ENCODE measurements at regions not wholly inside any gene's neighbourhood (a gene's known extent, or its start where the extent isn't known, plus 50 kb on each side); places are given as distances from the start of the nearest gene placed in this dataset.

DNA sequence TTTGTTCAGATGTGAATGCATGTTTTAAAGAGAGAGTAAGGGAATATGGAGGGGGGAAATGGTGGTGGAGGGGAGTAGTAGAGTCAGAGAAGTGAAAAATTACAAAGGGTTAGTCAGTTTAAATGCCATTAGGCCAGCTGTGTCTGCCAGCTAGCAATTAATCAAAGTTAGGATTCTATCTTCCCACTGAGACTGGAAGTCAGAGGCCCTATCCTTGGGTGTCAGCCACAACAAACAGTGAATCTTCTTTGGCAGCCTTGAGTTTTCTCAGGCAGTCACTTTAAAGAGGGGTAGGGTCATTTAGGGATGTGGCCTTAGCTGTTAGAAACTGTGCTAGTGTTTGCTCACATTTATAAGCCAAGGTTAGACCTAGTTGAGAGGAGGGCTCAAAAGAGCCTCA is 120.5 kb upstream of the BTBD3 start (continued):
- TF ChIP-seq, protein P1, sequence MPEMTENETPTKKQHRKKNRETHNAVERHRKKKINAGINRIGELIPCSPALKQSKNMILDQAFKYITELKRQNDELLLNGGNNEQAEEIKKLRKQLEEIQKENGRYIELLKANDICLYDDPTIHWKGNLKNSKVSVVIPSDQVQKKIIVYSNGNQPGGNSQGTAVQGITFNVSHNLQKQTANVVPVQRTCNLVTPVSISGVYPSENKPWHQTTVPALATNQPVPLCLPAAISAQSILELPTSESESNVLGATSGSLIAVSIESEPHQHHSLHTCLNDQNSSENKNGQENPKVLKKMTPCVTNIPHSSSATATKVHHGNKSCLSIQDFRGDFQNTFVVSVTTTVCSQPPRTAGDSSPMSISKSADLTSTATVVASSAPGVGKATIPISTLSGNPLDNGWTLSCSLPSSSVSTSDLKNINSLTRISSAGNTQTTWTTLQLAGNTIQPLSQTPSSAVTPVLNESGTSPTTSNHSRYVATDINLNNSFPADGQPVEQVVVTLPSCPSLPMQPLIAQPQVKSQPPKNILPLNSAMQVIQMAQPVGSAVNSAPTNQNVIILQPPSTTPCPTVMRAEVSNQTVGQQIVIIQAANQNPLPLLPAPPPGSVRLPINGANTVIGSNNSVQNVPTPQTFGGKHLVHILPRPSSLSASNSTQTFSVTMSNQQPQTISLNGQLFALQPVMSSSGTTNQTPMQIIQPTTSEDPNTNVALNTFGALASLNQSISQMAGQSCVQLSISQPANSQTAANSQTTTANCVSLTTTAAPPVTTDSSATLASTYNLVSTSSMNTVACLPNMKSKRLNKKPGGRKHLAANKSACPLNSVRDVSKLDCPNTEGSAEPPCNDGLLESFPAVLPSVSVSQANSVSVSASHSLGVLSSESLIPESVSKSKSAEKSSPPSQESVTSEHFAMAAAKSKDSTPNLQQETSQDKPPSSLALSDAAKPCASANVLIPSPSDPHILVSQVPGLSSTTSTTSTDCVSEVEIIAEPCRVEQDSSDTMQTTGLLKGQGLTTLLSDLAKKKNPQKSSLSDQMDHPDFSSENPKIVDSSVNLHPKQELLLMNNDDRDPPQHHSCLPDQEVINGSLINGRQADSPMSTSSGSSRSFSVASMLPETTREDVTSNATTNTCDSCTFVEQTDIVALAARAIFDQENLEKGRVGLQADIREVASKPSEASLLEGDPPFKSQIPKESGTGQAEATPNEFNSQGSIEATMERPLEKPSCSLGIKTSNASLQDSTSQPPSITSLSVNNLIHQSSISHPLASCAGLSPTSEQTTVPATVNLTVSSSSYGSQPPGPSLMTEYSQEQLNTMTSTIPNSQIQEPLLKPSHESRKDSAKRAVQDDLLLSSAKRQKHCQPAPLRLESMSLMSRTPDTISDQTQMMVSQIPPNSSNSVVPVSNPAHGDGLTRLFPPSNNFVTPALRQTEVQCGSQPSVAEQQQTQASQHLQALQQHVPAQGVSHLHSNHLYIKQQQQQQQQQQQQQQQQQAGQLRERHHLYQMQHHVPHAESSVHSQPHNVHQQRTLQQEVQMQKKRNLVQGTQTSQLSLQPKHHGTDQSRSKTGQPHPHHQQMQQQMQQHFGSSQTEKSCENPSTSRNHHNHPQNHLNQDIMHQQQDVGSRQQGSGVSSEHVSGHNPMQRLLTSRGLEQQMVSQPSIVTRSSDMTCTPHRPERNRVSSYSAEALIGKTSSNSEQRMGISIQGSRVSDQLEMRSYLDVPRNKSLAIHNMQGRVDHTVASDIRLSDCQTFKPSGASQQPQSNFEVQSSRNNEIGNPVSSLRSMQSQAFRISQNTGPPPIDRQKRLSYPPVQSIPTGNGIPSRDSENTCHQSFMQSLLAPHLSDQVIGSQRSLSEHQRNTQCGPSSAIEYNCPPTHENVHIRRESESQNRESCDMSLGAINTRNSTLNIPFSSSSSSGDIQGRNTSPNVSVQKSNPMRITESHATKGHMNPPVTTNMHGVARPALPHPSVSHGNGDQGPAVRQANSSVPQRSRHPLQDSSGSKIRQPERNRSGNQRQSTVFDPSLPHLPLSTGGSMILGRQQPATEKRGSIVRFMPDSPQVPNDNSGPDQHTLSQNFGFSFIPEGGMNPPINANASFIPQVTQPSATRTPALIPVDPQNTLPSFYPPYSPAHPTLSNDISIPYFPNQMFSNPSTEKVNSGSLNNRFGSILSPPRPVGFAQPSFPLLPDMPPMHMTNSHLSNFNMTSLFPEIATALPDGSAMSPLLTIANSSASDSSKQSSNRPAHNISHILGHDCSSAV (CRISPR knock-in tag; IDR thresholded peaks at IDR 0.05; ENCODE audit: borderline replicate concordance), result no peak
- TF ChIP-seq CC2D1A (CRISPR knock-in tag; IDR thresholded peaks at IDR 0.05) (no peak), ATF7 (IDR thresholded peaks at IDR 0.05) (no peak), ATF7 (CRISPR knock-in tag; IDR thresholded peaks at IDR 0.05) (no peak)

DNA sequence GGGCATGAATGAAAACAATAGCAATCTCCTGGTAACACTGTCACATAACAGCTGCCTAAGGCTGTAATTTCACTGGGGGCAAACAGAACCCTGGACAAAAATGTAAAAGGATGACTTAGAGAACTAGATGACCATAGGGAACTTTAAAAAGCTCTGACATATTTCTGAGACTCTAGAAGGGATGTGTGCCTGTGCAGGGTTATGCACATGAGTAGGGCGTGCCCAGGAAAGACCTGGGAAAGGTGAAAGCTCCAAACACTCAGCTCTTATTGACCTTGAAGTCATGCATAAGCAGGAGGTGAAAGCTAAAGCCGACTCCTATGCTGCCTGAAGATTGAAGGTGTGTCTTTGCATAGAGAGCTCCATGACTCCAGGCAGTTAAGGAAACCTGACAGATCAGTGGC is 118.4 kb upstream of the BTBD3 start:
- H3K36me3 ChIP-seq (replicated peaks in 1 of 2; ENCODE audit: control insufficient read depth in 1 of 2, insufficient read depth in 2 of 2, low read length in 2 of 2), result no peaks in the 10 kb centered on the region
- CTCF ChIA-PET (ENCODE audit: low intra/inter-chr PET ratio, low total read pairs), result no interaction called here
- no peak overlapping the region for H3K27ac ChIP-seq (ENCODE audit: extremely low read length, insufficient read depth, low read length)
- TF ChIP-seq RORA (CRISPR knock-in tag; IDR thresholded peaks at IDR 0.05) (no peak), POLR2G (IDR thresholded peaks at IDR 0.05; ENCODE audit: low read depth, low read length) (no peak), HMGA1 (CRISPR knock-in tag; conservative IDR thresholded peaks at IDR 0.05) (no peak), CBX5 (CRISPR knock-in tag; IDR thresholded peaks at IDR 0.05; ENCODE audit: borderline replicate concordance) (no peak), ZBTB21 (CRISPR knock-in tag; IDR thresholded peaks at IDR 0.05) (no peak)
- TF ChIP-seq, protein P2, sequence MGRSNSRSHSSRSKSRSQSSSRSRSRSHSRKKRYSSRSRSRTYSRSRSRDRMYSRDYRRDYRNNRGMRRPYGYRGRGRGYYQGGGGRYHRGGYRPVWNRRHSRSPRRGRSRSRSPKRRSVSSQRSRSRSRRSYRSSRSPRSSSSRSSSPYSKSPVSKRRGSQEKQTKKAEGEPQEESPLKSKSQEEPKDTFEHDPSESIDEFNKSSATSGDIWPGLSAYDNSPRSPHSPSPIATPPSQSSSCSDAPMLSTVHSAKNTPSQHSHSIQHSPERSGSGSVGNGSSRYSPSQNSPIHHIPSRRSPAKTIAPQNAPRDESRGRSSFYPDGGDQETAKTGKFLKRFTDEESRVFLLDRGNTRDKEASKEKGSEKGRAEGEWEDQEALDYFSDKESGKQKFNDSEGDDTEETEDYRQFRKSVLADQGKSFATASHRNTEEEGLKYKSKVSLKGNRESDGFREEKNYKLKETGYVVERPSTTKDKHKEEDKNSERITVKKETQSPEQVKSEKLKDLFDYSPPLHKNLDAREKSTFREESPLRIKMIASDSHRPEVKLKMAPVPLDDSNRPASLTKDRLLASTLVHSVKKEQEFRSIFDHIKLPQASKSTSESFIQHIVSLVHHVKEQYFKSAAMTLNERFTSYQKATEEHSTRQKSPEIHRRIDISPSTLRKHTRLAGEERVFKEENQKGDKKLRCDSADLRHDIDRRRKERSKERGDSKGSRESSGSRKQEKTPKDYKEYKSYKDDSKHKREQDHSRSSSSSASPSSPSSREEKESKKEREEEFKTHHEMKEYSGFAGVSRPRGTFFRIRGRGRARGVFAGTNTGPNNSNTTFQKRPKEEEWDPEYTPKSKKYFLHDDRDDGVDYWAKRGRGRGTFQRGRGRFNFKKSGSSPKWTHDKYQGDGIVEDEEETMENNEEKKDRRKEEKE (IDR thresholded peaks at IDR 0.05), result no peak
- TF ChIP-seq, protein P3, sequence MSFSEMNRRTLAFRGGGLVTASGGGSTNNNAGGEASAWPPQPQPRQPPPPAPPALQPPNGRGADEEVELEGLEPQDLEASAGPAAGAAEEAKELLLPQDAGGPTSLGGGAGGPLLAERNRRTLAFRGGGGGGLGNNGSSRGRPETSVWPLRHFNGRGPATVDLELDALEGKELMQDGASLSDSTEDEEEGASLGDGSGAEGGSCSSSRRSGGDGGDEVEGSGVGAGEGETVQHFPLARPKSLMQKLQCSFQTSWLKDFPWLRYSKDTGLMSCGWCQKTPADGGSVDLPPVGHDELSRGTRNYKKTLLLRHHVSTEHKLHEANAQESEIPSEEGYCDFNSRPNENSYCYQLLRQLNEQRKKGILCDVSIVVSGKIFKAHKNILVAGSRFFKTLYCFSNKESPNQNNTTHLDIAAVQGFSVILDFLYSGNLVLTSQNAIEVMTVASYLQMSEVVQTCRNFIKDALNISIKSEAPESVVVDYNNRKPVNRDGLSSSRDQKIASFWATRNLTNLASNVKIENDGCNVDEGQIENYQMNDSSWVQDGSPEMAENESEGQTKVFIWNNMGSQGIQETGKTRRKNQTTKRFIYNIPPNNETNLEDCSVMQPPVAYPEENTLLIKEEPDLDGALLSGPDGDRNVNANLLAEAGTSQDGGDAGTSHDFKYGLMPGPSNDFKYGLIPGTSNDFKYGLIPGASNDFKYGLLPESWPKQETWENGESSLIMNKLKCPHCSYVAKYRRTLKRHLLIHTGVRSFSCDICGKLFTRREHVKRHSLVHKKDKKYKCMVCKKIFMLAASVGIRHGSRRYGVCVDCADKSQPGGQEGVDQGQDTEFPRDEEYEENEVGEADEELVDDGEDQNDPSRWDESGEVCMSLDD (CRISPR knock-in tag; IDR thresholded peaks at IDR 0.05; ENCODE audit: borderline replicate concordance), result no peak

More for the DNA sequence above, 118.4 kb upstream of the BTBD3 start:
- POLR2A ChIA-PET, result no interaction called here
- Histone ChIP-seq H4K20me1 (ENCODE audit: insufficient read depth, low read length) (no peaks in the 10 kb centered on the region), H3K4me3 (replicated peaks in 1 of 3; ENCODE audit: insufficient read depth in 1 of 3, low read depth in 2 of 3, low read length in 3 of 3) (no peak overlapping the region), H3K9me3 (ENCODE audit: low read length) (no peaks in the 10 kb centered on the region), H3K27me3 (ENCODE audit: control insufficient read depth in 1 of 2, insufficient read depth in 2 of 2, low read length in 2 of 2) (no peaks in the 10 kb centered on the region), H3K79me2 (ENCODE audit: insufficient read depth, low read length) (no peaks in the 10 kb centered on the region), H3K9ac (ENCODE audit: insufficient read depth, low read depth, low read length) (no peak overlapping the region), H2AFZ (ENCODE audit: low read length) (no peak overlapping the region), H3K4me1 (ENCODE audit: insufficient read depth, low read length) (no peaks in the 10 kb centered on the region), H3K4me2 (ENCODE audit: low read depth, low read length) (no peak overlapping the region)
- no TSS peak for BruUV-seq (replicated peaks)
- DNase-seq (ENCODE audit: low spot score) (no peak), FAIRE-seq (no peak), ATAC-seq (no peak)
- intact Hi-C loops (cut with micrococcal nuclease; ENCODE audit: unreplicated experiment), result no loop called here
- in situ Hi-C loops (cut with HindIII; ENCODE audit: extremely low pct_ligation_motif_present, low pct_unique_long_range_greater_than_20kb), result no loop called here
- WGBS (ENCODE audit: low lambda C conversion rate), result 2% methylated on average over 2 of the region's 2 CpGs
